ENCODE measurements at regions not wholly inside any gene's neighbourhood (a gene's known extent, or its start where the extent isn't known, plus 50 kb on each side); places are given as distances from the start of the nearest gene placed in this dataset.
"Not testable (repeated sequence)": the region's sequence is repeated elsewhere in the genome, so short reads cannot be mapped to it uniquely, and the experiment has no call there.

- H3K27me3 Mint-ChIP-seq (ENCODE audit: low read depth); DNase-seq (ENCODE audit: low spot score); H3K4me3 Mint-ChIP-seq (ENCODE audit: low read depth); H3K36me3 Mint-ChIP-seq (ENCODE audit: low read depth); H3K4me1 Mint-ChIP-seq (ENCODE audit: low read depth); intact Hi-C loops (cut with micrococcal nuclease); H3K27ac Mint-ChIP-seq; H3K9me3 Mint-ChIP-seq: not testable (repeated sequence)
Observed at GRCh38 chr12:8282181-8282580, 54.8 kb upstream of the FAM90A1 start.

GRCh38 chr12:8285681-8286080 lies 58.3 kb upstream of the FAM90A1 start:
- DNase-seq (ENCODE audit: low spot score); H3K36me3 Mint-ChIP-seq (ENCODE audit: low read depth); H3K4me1 Mint-ChIP-seq (ENCODE audit: low read depth); H3K27me3 Mint-ChIP-seq (ENCODE audit: low read depth); intact Hi-C loops (cut with micrococcal nuclease); H3K4me3 Mint-ChIP-seq (ENCODE audit: low read depth); H3K27ac Mint-ChIP-seq; H3K9me3 Mint-ChIP-seq: not testable (repeated sequence)

GRCh38 chr12:8291764-8292163 lies 64.3 kb upstream of the FAM90A1 start:
- H3K4me1 Mint-ChIP-seq (ENCODE audit: low read depth); H3K36me3 Mint-ChIP-seq (ENCODE audit: low read depth); H3K4me3 Mint-ChIP-seq (ENCODE audit: low read depth); intact Hi-C loops (cut with micrococcal nuclease); DNase-seq (ENCODE audit: low spot score); H3K27ac Mint-ChIP-seq; H3K27me3 Mint-ChIP-seq (ENCODE audit: low read depth); H3K9me3 Mint-ChIP-seq: not testable (repeated sequence)

GRCh38 chr12:8294662-8295061 lies 67.2 kb upstream of the FAM90A1 start:
- H3K4me3 Mint-ChIP-seq (ENCODE audit: low read depth); H3K27ac Mint-ChIP-seq; H3K27me3 Mint-ChIP-seq (ENCODE audit: low read depth); H3K9me3 Mint-ChIP-seq; intact Hi-C loops (cut with micrococcal nuclease); DNase-seq (ENCODE audit: low spot score); H3K36me3 Mint-ChIP-seq (ENCODE audit: low read depth); H3K4me1 Mint-ChIP-seq (ENCODE audit: low read depth): not testable (repeated sequence)

- H3K4me1 Mint-ChIP-seq (ENCODE audit: low read depth); H3K36me3 Mint-ChIP-seq (ENCODE audit: low read depth); H3K9me3 Mint-ChIP-seq; H3K27ac Mint-ChIP-seq; intact Hi-C loops (cut with micrococcal nuclease); DNase-seq (ENCODE audit: low spot score); H3K27me3 Mint-ChIP-seq (ENCODE audit: low read depth); H3K4me3 Mint-ChIP-seq (ENCODE audit: low read depth): not testable (repeated sequence)
Observed at GRCh38 chr12:8308611-8309010, 81.2 kb upstream of the FAM90A1 start.

- not testable (repeated sequence) for H3K9me3 Mint-ChIP-seq
Observed at GRCh38 chr12:8315997-8316396, 88.6 kb upstream of the FAM90A1 start.

GRCh38 chr12:8317675-8318074 lies 90.3 kb upstream of the FAM90A1 start:
- intact Hi-C loops (cut with micrococcal nuclease); H3K36me3 Mint-ChIP-seq (ENCODE audit: low read depth); H3K27ac Mint-ChIP-seq; DNase-seq (ENCODE audit: low spot score); H3K4me3 Mint-ChIP-seq (ENCODE audit: low read depth); H3K27me3 Mint-ChIP-seq (ENCODE audit: low read depth); H3K9me3 Mint-ChIP-seq: not testable (repeated sequence)
- H3K4me1 Mint-ChIP-seq (ENCODE audit: low read depth), result peaks cover 22% of the 10 kb centered on the region

More at GRCh38 chr12:8315997-8316396, 88.6 kb upstream of the FAM90A1 start:
- H3K27ac Mint-ChIP-seq; H3K27me3 Mint-ChIP-seq (ENCODE audit: low read depth); H3K36me3 Mint-ChIP-seq (ENCODE audit: low read depth); DNase-seq (ENCODE audit: low spot score); H3K4me3 Mint-ChIP-seq (ENCODE audit: low read depth); intact Hi-C loops (cut with micrococcal nuclease): not testable (repeated sequence)
- peaks cover 23% of the 10 kb centered on the region for H3K4me1 Mint-ChIP-seq (ENCODE audit: low read depth)

GRCh38 chr12:8320251-8320730 lies 92.9 kb upstream of the FAM90A1 start:
- Mint-ChIP-seq H3K4me1 (ENCODE audit: low read depth) (peaks cover 21% of the 10 kb centered on the region), H3K27ac (peak overlapping the region; percentile 47), H3K4me3 (ENCODE audit: low read depth) (peak overlapping the region; percentile 56)
- H3K36me3 Mint-ChIP-seq (ENCODE audit: low read depth); H3K9me3 Mint-ChIP-seq; intact Hi-C loops (cut with micrococcal nuclease); H3K27me3 Mint-ChIP-seq (ENCODE audit: low read depth): not testable (repeated sequence)
- DNase-seq (ENCODE audit: low spot score), result peak; percentile 39

GRCh38 chr12:8320791-8321370 lies 93.5 kb upstream of the FAM90A1 start:
- Mint-ChIP-seq H3K4me1 (ENCODE audit: low read depth) (peaks cover 21% of the 10 kb centered on the region), H3K27ac (peak overlapping the region; percentile 47)
- H3K27me3 Mint-ChIP-seq (ENCODE audit: low read depth); H3K9me3 Mint-ChIP-seq; H3K36me3 Mint-ChIP-seq (ENCODE audit: low read depth); DNase-seq (ENCODE audit: low spot score); intact Hi-C loops (cut with micrococcal nuclease); H3K4me3 Mint-ChIP-seq (ENCODE audit: low read depth): not testable (repeated sequence)

GRCh38 chr12:8325145-8325839 lies 97.9 kb upstream of the FAM90A1 start:
- H3K9me3 Mint-ChIP-seq; H3K36me3 Mint-ChIP-seq (ENCODE audit: low read depth); intact Hi-C loops (cut with micrococcal nuclease); H3K4me3 Mint-ChIP-seq (ENCODE audit: low read depth); H3K27ac Mint-ChIP-seq; H3K27me3 Mint-ChIP-seq (ENCODE audit: low read depth); H3K4me1 Mint-ChIP-seq (ENCODE audit: low read depth); DNase-seq (ENCODE audit: low spot score): not testable (repeated sequence)

GRCh38 chr12:8328835-8329234 lies 101.4 kb upstream of the FAM90A1 start:
- H3K36me3 Mint-ChIP-seq (ENCODE audit: low read depth); H3K9me3 Mint-ChIP-seq; H3K27ac Mint-ChIP-seq; intact Hi-C loops (cut with micrococcal nuclease); H3K27me3 Mint-ChIP-seq (ENCODE audit: low read depth); H3K4me1 Mint-ChIP-seq (ENCODE audit: low read depth); DNase-seq (ENCODE audit: low spot score); H3K4me3 Mint-ChIP-seq (ENCODE audit: low read depth): not testable (repeated sequence)

- H3K4me3 Mint-ChIP-seq (ENCODE audit: low read depth); intact Hi-C loops (cut with micrococcal nuclease); H3K27ac Mint-ChIP-seq; H3K4me1 Mint-ChIP-seq (ENCODE audit: low read depth); H3K36me3 Mint-ChIP-seq (ENCODE audit: low read depth); H3K27me3 Mint-ChIP-seq (ENCODE audit: low read depth); DNase-seq (ENCODE audit: low spot score); H3K9me3 Mint-ChIP-seq: not testable (repeated sequence)
Observed at GRCh38 chr12:8332373-8332772, 105.0 kb upstream of the FAM90A1 start.

GRCh38 chr12:8351073-8351472 lies 104.7 kb upstream of the CLEC6A start:
- H3K27me3 Mint-ChIP-seq (ENCODE audit: low read depth); H3K36me3 Mint-ChIP-seq (ENCODE audit: low read depth); H3K9me3 Mint-ChIP-seq; DNase-seq (ENCODE audit: low spot score); intact Hi-C loops (cut with micrococcal nuclease); H3K4me1 Mint-ChIP-seq (ENCODE audit: low read depth); H3K4me3 Mint-ChIP-seq (ENCODE audit: low read depth); H3K27ac Mint-ChIP-seq: not testable (repeated sequence)
